ENCODE measurements at regions not wholly inside any gene's neighbourhood (a gene's known extent, or its start where the extent isn't known, plus 50 kb on each side); places are given as distances from the start of the nearest gene placed in this dataset.

GRCh38 chr7:16212610-16213009 is 208.7 kb downstream of the CRPPA start:
- DNase-seq: no peak

DNA sequence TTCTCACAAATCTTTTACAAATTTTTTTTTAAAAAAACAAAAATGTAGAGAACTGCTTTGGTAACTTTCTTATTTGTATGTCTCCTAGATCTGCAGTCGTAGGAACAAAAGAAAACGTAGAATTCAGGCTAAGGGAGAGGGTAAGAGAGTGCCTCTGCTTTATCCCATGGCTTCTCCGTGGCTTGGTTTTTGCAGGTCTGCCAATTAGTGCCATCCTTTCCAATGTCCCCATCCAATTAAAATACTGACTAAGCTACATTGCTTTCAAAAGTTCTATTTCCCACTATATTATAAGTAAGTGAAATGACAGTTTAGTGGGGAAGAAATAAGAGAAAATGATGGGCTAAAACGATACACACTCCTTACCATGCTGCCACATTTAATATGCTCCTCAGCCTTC is 209.3 kb downstream of the CRPPA start:
- DNase-seq: no peak

- DNase-seq: no peak
These were observed 209.9 kb downstream of the CRPPA start for GRCh38 chr7:16211402-16211925.

GRCh38 chr7:16210171-16210570 is 211.2 kb downstream of the CRPPA start:
- no peak for DNase-seq

GRCh38 chr7:16207321-16207720 is 214.0 kb downstream of the CRPPA start:
- no peak for DNase-seq

DNA sequence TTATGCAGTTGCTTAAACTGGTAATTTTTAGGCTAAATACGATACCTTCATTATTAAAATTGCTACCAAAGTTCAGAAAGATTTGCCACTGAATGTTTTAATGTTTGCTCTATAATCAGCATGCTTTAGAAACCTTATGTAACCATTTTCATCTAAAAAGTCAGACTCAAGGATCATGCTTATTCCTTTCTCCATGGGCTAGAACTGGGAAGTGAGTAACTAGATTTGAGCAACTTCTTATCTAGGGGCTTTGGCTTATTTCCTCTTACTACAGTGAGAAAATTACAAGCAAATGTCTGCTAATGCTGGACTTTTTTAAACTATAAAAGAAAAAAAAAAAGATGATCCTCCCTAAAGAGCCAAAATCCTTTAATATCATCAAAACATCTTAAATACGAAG is 215.9 kb downstream of the CRPPA start:
- no peak for DNase-seq

DNA sequence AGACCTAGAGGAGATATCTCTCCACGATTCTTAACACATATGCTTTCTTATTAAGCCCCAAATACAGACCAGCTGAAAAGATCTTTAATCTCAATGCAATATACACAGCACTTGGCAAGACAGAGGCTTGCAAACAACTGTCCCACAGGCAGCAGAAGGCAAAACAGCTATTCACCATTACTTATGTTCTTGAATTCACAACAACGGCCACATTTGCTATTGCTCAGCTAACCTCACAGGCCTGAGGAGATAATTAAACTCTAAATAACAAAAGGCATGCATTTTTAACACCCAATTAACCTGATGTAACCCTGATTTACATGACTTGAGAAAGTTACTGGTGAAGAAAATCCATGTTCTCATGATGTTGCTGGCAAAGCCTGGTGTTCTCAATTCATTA is 216.4 kb downstream of the CRPPA start:
- no peak for DNase-seq

- DNase-seq: no peak
These were observed 218.3 kb downstream of the CRPPA start for GRCh38 chr7:16203065-16203464.

DNA sequence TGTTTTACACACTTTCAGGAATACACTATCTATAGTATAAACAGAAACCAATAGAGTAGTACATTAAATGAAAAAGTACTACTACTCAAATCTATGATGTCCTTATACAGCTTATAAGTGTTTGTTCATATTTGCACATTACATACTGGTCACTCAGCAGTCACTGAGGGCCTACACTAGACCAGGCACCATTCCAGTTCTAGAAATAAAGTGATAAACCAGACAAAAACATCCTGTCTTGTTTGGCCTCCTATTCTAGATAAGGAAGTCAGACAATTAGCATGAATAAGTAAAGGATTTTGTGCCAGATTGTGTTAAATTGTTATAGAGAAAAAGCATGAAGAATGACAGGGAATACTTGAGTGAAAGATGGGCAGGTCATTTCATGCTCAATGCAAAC is 219.0 kb downstream of the CRPPA start:
- DNase-seq: no peak

- DNase-seq: no peak
These were observed 220.7 kb downstream of the CRPPA start for GRCh38 chr7:16200591-16200990.

- no peak for DNase-seq
These were observed 227.7 kb downstream of the CRPPA start for GRCh38 chr7:16193631-16194030.

- DNase-seq: no peak
These were observed 232.2 kb downstream of the CRPPA start for GRCh38 chr7:16189026-16189715.

GRCh38 chr7:16187131-16187530 is 234.2 kb downstream of the CRPPA start:
- DNase-seq: no peak

- no peak for DNase-seq
These were observed 242.8 kb downstream of the CRPPA start for GRCh38 chr7:16178585-16178984.

GRCh38 chr7:16178092-16178491 is 243.2 kb downstream of the CRPPA start:
- no peak for DNase-seq

DNA sequence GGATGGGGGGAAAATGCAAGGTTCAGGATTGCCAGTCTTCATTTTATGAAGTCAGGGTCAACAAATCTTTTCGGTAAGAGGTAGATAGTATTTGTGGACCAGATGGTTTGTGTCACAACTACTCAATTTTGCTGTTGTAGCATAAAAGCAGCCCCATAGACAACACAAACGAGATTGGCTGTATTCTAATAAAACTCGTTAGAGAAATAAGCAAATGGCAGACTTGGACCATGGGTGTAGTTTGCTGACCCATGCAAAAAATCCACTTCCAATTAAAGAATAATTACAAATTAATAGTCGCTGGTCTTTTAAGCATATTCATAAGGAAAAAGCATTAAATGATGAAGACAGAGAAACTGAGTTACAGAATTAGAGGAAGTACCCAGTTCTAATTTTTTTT is 247.1 kb downstream of the CRPPA start:
- no peak for DNase-seq

- no peak for DNase-seq
These were observed 249.0 kb downstream of the CRPPA start for GRCh38 chr7:16172366-16172765.

DNA sequence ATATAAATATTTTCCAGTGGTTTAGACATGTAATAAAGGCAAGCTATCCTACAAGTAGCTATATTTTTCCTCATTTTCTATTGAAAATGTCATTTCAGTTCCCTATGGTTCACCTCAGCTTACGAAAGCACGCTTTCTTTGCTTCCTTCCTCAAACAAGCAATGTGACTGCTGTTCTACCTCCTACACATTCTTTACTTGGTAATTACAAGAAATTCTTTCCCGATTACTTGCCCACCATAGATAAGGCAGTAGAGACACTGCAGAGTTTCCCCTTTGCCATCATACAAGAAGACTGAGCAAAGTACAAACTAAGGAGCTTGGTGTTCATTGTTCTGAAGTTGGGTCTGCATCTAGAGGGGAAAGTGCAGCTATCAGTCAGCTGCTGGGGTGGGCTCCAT is 249.4 kb downstream of the CRPPA start:
- no peak for DNase-seq

- DNase-seq: no peak
These were observed 250.7 kb downstream of the CRPPA start for GRCh38 chr7:16170671-16171070.

DNA sequence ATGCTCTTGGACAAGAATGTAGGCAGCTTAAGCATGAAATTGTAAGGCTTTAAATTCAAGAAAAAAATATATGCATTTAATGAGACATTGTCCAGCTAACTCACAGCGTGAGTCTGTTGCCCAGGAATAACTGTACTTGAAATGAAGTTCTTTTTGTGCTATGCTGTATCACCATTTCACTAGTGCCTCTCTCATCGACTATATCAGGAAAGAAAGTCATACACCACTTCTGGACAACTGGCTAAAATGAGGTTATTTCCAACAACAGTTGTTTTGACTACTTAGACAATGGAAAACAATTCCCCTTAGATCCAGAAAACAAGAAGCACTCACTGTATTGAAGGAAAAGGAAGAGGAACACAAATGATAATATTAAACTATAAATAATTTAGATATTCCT is 251.8 kb downstream of the CRPPA start:
- DNase-seq: no peak

GRCh38 chr7:16167526-16167925 is 253.8 kb downstream of the CRPPA start:
- DNase-seq: no peak

DNA sequence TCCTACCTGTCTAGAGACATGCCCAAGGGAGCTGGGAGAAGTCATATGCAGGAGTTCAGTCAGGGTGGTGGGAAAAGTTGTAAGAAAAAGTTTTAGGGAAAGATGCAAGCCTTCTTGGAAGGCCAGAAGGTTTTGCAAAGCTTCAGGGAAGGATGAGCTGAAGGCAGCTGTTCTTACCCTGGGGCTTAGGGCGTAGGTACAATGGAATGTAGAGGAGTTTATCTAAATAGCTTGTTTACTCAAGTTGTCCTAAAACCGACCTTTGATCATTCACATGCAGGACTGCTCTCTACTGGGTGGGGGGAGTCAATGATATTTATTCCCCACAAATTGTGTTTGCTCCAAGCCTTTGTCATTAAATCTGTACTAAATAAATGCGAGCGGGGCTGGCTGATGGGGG is 277.0 kb downstream of the CRPPA start:
- DNase-seq: no peak

DNA sequence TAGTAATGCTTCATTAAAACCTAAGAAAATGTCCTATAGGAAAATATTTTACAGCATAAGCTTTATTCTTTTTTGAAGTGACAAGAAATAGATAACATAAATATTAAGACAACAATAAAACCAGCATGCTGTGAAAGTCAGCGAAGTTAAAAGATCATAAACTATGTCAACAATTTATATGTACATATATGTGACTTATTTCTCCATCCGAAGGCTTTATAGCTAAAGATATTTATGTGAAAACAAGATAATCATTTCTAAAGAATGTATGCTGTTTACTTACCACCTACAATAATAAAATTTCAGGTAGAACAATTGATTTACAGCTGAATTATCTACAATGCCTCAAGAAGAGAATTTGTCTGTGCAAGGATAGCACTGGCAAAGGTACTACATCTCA is 283.4 kb downstream of the CRPPA start:
- no peak for DNase-seq

GRCh38 chr7:16136896-16137295 is 284.4 kb downstream of the CRPPA start:
- DNase-seq: no peak

DNA sequence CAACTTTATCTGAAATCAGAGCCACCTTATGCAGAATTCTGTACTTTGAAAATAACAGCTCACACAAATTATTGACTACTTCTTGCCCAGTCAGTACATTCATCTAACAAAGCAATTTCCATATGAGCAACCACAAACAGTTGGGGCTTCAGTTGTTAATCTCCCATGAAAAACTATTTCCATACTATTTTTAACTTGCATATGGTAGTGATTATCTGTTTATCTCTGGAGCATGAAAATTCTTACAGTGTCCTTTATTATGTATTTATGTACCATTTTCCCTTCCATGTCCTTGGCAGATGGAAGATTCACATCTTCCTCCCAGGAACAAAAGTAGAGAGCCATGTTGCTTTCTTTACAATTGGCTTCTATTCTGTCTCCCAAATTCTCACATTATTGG is 285.7 kb downstream of the CRPPA start:
- no peak for DNase-seq
